ENCODE measurements at regions not wholly inside any gene's neighbourhood (a gene's known extent, or its start where the extent isn't known, plus 50 kb on each side); places are given as distances from the start of the nearest gene placed in this dataset.

- no peak overlapping the region for H3K4me3 ChIP-seq (replicated peaks in 1 of 2; ENCODE audit: low read depth in 2 of 2, low read length in 2 of 2)
- no peak for TF ChIP-seq CTCF (IDR thresholded peaks at IDR 0.05; ENCODE audit: low read depth, low read length)
- DNase-seq (ENCODE audit: low read depth in 2 of 2): no peak
Observed at GRCh38 chr1:78787544-78787943, 137.9 kb downstream of the IFI44 start.

DNA sequence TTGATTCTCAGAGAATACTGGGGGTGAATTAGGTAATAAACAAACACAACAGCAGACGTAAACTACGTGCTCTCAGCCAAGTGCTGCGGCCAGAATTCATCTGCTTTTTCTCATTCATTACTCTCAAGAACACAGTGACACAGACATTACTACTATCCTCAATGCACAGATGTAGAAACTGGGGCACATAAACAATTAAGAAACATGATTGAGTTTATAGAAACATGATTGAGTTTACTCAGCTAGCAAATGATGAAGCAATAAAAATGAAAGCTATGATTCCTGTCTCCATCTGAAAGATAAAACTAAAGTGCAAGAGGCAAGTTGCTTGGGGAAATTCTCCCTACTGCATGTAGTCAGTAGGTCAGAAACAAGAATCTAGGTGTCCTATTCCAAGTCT is 140.5 kb downstream of the IFI44 start:
- no peak overlapping the region for H3K4me3 ChIP-seq (replicated peaks in 1 of 2; ENCODE audit: low read depth in 2 of 2, low read length in 2 of 2)
- TF ChIP-seq CTCF (IDR thresholded peaks at IDR 0.05; ENCODE audit: low read depth, low read length): no peak
- DNase-seq (ENCODE audit: low read depth in 2 of 2): no peak

GRCh38 chr1:78792756-78793155 is 143.1 kb downstream of the IFI44 start:
- no peak for DNase-seq (ENCODE audit: low read depth in 2 of 2)

GRCh38 chr1:78797108-78797781 is 147.6 kb downstream of the IFI44 start:
- no peak overlapping the region for H3K4me3 ChIP-seq (replicated peaks in 1 of 2; ENCODE audit: low read depth in 2 of 2, low read length in 2 of 2)
- no peak for TF ChIP-seq CTCF (IDR thresholded peaks at IDR 0.05; ENCODE audit: low read depth, low read length)
- no peak for DNase-seq (ENCODE audit: low read depth in 2 of 2)

More at GRCh38 chr1:78792756-78793155, 143.1 kb downstream of the IFI44 start:
- no peak for TF ChIP-seq CTCF (IDR thresholded peaks at IDR 0.05; ENCODE audit: low read depth, low read length)
- H3K4me3 ChIP-seq (replicated peaks in 1 of 2; ENCODE audit: low read depth in 2 of 2, low read length in 2 of 2): no peak overlapping the region

GRCh38 chr1:78799926-78800325 is 150.3 kb downstream of the IFI44 start:
- DNase-seq (ENCODE audit: low read depth in 2 of 2): no peak
- no peak for TF ChIP-seq CTCF (IDR thresholded peaks at IDR 0.05; ENCODE audit: low read depth, low read length)
- H3K4me3 ChIP-seq (replicated peaks in 1 of 2; ENCODE audit: low read depth in 2 of 2, low read length in 2 of 2): no peak overlapping the region

GRCh38 chr1:78814176-78814575 is 164.5 kb downstream of the IFI44 start:
- TF ChIP-seq CTCF (IDR thresholded peaks at IDR 0.05; ENCODE audit: low read depth, low read length): no peak
- DNase-seq (ENCODE audit: low read depth in 2 of 2): no peak

DNA sequence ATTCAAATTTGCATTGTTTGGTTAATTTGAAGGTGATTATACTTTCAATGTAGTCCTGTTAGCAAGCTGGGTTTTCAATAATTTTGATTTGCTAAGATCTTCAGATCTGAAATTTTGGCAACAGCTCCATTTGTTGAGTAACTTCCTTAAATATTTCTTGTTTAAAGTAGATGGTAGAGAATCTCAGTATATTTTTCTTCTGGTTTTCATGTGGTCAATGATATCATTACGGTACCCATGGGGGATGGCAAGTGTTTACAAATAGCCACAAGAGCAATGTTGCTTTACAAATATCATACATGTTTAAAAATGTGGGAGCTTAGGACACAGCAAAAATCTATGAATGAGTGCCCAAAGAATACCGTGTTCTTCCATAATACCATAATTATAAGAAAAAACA is 175.9 kb downstream of the IFI44 start:
- peak; percentile 14 to 83 for DNase-seq (ENCODE audit: low read depth in 2 of 2)
- no peak for TF ChIP-seq CTCF (IDR thresholded peaks at IDR 0.05; ENCODE audit: low read depth, low read length)
- no peak overlapping the region for H3K4me3 ChIP-seq (replicated peaks in 1 of 2; ENCODE audit: low read depth in 2 of 2, low read length in 2 of 2)

More at GRCh38 chr1:78814176-78814575, 164.5 kb downstream of the IFI44 start:
- H3K4me3 ChIP-seq (replicated peaks in 1 of 2; ENCODE audit: low read depth in 2 of 2, low read length in 2 of 2): no peak overlapping the region

Data from cardiac fibroblast (primary cell).